Breast epithelium (tissue), 3 donors: ENCODE measurements at regions not wholly inside any gene's neighbourhood (a gene's known extent, or its start where the extent isn't known, plus 50 kb on each side); places are given as distances from the start of the nearest gene placed in this dataset.
"Not testable (repeated sequence)": the region's sequence is repeated elsewhere in the genome, so short reads cannot be mapped to it uniquely, and the experiment has no call there.

ENCODE experiments used
- CTCF ChIP-seq, 3 donors: fragments of 450-650 bp; IDR thresholded peaks; one replicate each; pipeline ENCODE4 v1.5.1; 2016 to 2017; ENCODE audit warnings: antibody characterized with exemption in 3 of 3, mild to moderate bottlenecking in 3 of 3, moderate library complexity in 3 of 3
- POLR2A ChIP-seq: fragments of 450-650 bp; IDR thresholded peaks from one replicate; pipeline ENCODE4 v1.6.1; 2016; ENCODE audit warnings: antibody characterized with exemption, mild to moderate bottlenecking, moderate library complexity
- POLR2AphosphoS5 ChIP-seq, 3 donors: sonication (generic); formaldehyde crosslinking; IDR thresholded peaks; one replicate each; pipeline ENCODE4 v1.6.1; 2017; ENCODE audit warnings: antibody characterized with exemption in 3 of 3

GRCh38 chr20:48037798-48038197 lies 252.5 kb upstream of the SULF2 start:
- TF ChIP-seq CTCF (IDR thresholded peaks at IDR 0.05); POLR2A; POLR2AphosphoS5 (IDR thresholded peaks at IDR 0.05): not testable (repeated sequence)
